HG02943 (cell line): ENCODE measurements at regions not wholly inside any gene's neighbourhood (a gene's known extent, or its start where the extent isn't known, plus 50 kb on each side); places are given as distances from the start of the nearest gene placed in this dataset.

Experiments used
- ATAC-seq: cut with Tn5 transposase; IDR thresholded peaks from one replicate; pipeline ENCODE4 v1.9.1; 2021; ENCODE audit warnings: mild to moderate bottlenecking, low read depth, moderate library complexity; ENCODE audit not compliant: unreplicated experiment

GRCh38 chr6:163648868-163649267 lies 234.3 kb downstream of the QKI start:
- ATAC-seq = no peak

- no peak for ATAC-seq
Observed at GRCh38 chr6:163647624-163648023, 233.1 kb downstream of the QKI start.

GRCh38 chr6:163646866-163647265 lies 232.3 kb downstream of the QKI start:
- no peak for ATAC-seq

GRCh38 chr6:163646133-163646532 lies 231.6 kb downstream of the QKI start:
- no peak for ATAC-seq

- ATAC-seq = no peak
Observed at GRCh38 chr6:163645560-163645959, 231.0 kb downstream of the QKI start.

GRCh38 chr6:163643866-163644265 lies 229.3 kb downstream of the QKI start:
- no peak for ATAC-seq

GRCh38 chr6:163641706-163642105 lies 227.2 kb downstream of the QKI start:
- no peak for ATAC-seq

- no peak for ATAC-seq
Observed at GRCh38 chr6:163640641-163641040, 226.1 kb downstream of the QKI start.

- peak; percentile 72 for ATAC-seq
Observed at GRCh38 chr6:163637524-163637923, 223.0 kb downstream of the QKI start.

- no peak for ATAC-seq
Observed at GRCh38 chr6:163635731-163636364, 221.3 kb downstream of the QKI start.

GRCh38 chr6:163635315-163635714 lies 220.8 kb downstream of the QKI start:
- ATAC-seq = no peak

GRCh38 chr6:163634211-163635171 lies 220.0 kb downstream of the QKI start:
- ATAC-seq = no peak

GRCh38 chr6:163630991-163631390 lies 216.5 kb downstream of the QKI start:
- ATAC-seq = no peak

- ATAC-seq = no peak
Observed at GRCh38 chr6:163630572-163630971, 216.1 kb downstream of the QKI start.

GRCh38 chr6:163630096-163630495 lies 215.6 kb downstream of the QKI start:
- ATAC-seq = no peak
